Germinal center (tissue), 1 donor: ENCODE measurements at regions not wholly inside any gene's neighbourhood (a gene's known extent, or its start where the extent isn't known, plus 50 kb on each side); places are given as distances from the start of the nearest gene placed in this dataset.
"Not testable (repeated sequence)": the region's sequence is repeated elsewhere in the genome, so short reads cannot be mapped to it uniquely, and the experiment has no call there.

Experiments
- DNase-seq: peaks from one replicate; pipeline ENCODE4 v3.0.0; 2012; ENCODE audit warnings: mixed read lengths, low spot score

DNA sequence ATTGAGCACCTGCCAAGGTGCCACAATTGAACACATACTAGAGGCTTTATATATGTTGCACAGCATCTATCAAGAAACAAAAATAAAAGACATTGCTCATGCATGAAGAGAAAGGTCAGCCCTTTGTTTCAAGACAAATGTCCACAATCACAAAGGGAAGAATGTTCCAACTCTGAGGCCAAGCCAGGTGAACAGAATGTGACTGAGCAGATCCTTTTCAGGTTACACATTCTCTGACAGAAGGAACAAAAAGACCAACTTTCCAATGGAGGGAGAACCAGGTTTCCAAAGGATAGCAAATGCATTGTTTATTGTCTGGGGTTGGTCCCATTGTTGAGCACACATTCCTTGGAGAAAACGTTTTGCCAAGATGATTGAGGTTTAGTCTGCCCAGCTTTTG, 50.2 kb upstream of the FAM174B start:
- no peak for DNase-seq

DNA sequence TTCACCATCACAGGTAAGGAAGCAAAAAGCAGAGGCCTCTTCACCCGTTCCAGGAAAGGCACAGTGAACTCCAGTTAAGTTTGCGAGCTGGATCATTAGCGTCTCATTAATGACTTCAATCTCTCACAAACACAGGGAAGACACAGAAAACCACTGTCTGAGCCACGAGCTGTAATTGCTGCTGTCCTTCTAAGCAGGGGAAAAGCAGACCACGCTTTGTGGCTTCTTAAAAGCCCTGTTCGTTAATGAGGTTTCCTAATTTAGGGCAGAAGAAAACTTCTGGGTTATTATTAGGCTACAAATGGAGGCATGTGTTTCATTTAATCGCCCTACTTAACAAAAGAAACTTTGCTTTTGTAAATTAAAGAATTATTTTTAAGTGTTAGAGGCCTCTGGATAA, 50.6 kb upstream of the FAM174B start:
- DNase-seq: no peak

DNA sequence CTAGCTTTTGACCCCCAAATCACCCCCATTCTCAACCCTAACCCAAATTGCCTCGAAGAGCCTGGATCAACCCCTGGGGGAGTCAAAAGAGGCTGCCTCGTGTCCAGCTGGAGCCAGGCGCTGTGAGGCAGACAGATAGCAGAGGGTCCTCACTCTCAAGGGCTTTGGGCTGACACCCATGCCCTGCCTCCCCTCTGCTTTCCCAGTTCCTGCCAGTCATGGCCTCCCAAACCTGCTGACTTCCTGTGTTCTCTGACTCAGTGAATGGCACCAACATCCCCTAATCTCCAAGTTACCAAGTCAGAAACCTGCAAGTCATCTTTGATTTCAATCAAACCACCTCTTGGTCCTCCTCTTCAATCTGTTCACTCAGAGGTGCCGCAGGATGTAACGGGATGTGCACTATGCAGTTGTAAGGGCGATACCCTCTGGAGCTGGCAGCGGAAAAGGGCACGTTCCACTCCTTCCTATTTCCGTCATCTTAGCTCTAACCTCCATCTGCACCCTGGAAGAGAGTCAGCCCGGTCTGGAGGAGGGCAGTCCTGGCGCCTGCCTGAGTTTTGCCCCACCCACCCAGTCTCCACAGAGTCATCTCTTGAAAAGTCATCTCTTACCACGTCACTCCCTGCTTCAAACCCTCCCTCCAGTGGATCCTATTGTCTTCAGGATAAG, 52.4 kb upstream of the FAM174B start:
- DNase-seq: no peak

DNA sequence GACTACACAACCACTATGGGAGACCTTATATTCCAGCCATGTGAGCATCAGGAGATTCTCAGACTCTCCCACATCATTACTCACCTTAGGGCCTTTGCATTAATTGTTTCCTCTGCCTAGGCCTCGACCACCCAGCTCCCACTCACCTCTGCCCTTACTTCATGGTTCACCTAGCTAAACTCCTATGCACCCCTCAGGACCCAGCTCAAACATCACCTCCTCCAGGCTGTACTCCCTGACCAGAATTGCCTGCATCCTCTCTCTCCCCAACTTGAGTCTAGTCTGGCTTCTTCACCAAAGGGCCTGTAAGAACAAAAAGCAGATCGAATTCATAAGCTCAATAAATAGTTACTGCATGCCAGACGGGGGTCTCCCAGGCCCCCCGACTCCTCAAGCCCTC, 53.1 kb upstream of the FAM174B start:
- DNase-seq: no peak

DNA sequence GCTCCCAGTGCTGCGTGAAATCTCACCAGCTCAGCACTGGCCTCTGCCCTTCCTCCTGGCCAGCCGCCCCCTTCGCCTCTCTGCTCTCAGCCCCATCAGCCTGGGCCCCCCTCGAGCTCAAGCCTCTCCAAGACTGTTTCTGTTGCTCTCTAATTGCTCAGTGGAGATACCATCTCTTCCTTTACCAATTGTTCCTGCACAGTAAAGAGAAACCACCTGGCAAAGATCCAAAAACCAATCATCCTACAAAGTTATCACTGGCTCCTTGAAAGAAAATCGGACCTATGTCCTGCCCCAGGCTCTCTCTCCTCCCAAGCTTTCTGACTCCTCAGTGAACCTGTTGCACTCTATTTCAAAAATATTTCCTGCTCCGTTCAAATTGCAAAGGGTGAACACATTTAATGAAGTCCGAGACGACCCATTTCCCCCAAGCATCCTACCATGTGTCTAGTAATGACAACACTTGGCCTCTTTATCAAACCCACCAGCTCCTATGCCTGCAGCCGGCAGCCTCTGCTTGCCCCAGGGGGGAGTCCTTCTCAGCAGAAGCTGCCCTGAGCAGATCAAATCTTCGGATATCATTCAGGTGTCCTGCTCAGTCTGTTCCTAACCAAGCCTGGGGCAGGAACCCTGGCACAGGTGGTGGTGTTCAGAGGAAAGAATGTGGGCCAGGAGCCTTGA, 53.7 kb upstream of the FAM174B start:
- no peak for DNase-seq

DNA sequence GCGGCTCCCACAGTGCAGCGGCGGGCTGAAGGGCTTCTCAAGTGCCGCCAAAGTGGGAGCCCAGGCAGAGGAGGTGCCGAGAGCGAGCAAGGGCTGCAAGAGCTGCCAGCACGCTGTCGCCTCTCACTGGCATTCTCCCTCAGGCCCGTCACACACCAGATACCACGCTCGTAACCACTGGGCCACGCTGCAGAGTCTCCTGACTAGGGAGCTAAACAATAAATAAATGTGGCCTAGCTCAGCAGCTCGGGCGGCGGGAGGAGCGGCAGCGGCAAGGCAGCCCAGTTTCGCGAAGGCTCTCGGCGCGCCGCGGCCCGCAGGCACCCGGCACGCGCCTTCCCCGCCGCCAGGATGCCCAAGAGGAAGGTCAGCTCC, 55.9 kb upstream of the FAM174B start:
- no peak for DNase-seq

DNA sequence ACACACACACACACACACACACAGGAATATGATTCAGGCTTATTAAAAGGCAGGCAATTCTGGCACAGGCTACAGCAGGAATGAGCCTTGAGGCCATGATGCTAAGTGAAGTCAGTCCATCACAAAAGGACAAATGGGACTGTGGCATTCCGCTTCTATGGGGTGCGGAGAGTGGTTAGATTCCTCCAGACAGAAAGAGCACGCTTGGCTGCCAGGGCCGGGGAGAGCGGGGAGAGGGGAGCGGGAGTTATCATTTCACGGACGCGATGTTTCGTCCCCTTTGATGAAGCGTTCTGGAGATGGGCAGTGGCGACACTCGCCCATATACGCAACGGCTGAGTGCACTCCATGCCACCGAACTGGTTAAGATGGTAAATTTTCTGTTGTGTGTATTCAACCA, 58.5 kb upstream of the FAM174B start:
- no peak for DNase-seq

DNA sequence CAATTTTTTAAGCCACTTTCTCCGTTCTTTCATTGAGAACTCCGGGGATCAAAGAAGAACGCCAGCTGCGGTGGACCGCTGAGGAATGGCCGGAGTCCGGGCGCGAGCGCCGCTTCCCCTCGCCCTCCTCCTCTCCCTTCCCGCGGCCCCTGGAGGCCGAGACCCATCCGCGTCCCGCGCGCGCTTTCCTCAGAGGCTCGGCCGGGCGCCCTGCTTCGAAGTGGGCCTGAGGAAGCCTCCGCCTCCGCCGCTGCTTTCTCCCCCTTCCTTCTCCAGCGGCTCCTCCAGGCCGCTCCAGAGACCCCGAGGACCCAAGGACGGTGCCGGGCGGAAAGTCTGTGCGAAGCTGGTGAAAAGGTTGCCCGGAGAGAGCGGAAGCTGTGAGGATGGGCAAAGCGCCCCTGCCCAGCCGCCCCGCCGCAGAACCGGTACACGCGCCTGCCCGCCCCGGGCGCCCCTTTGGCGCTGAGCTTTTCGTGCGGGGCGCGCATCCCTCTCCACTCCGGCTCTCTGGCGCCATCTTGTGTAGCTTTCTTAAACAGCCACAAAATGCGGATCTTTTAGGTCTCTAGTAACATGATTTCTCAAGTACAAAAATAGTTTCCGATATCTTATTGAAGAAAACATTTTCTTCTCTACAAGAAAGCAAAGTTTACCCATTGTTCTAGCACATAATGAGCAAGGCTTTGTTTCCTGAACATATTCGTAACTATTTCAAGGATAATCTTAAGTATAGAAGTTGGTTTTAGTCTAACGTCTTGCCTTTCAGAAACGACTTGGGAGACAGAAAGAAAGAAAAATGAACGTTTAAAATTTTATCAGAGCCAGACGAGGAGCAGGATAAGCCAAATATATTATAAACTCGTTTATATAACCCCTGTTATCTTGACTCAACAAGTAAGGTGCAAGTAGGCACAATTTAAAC, 59.2 kb upstream of the FAM174B start:
- DNase-seq: peak; percentile 70

DNA sequence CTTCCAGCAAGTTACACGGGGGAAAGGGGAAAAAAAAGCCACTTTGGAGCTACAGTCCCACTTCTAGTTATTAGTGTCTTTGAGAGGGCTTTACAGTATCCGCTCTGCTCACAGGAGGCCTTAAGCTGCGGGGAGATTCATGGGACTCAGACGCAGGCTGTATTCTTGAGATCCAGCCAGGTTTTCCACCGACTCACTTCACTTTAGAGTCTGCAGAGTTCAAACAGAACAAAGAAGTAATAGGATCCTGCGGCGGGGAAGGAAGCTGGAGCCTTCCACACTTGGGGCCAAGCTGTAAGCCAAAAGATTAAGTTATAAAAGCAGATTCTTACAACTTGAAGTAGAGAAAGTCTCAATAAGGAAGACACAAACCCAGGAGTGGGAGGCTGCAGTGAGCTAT, 60.2 kb upstream of the FAM174B start:
- DNase-seq: no peak

DNA sequence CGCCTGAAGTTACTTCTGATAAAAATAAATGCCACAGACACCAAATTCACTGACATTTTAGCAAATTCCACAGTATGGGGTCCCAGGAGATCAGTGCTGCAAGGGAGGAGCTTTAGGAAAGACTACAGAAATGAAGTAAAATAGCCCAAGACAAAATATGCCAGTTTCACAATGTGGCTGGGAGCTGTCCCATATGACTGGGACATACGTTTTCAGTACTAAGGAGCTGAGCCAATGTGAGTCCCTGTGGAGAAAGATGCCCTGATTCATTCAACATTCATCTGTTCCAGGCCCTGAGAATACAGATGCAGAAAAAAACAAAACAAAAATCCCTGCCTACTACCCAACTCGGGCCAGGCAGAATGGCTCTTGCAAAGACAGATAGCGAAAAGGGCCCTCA, 63.4 kb upstream of the FAM174B start:
- no peak for DNase-seq

DNA sequence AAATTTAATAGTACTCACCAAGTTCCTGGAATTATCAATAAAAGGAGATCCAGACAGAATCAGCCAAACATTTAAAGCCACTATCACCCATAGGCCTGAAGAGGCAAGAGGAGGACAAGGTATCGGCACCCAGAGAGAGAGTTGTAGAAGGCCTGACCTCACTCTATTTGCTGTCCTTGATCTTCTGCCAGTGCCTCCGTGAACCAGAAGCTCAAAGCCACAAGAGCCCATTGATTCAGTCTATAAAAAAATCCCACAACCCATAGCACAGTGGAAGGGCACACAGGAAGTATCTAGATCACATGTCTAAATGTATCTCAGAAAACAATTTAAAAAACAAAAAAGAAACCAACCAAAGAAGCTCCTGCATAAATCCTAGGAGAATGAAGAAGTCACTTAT, 68.6 kb upstream of the FAM174B start:
- no peak for DNase-seq

DNA sequence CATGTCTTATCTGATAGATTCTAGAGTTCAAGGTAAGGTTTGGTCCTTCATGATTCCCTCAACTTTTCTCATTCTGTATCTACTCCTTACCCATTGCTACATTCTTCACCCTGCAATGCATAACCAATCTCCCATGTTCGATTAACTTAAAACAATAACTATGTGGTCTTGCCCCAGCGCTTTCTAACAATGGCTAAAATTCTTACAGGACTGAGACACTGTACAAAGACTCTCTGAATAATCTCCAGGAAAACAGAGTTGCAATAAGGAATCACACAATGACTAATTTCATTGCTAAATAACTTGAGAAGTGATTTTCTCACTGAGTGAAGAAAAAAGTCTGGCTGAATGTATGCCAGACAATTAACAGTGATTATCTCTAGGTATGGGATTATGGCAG, 69.6 kb upstream of the FAM174B start:
- no peak for DNase-seq

DNA sequence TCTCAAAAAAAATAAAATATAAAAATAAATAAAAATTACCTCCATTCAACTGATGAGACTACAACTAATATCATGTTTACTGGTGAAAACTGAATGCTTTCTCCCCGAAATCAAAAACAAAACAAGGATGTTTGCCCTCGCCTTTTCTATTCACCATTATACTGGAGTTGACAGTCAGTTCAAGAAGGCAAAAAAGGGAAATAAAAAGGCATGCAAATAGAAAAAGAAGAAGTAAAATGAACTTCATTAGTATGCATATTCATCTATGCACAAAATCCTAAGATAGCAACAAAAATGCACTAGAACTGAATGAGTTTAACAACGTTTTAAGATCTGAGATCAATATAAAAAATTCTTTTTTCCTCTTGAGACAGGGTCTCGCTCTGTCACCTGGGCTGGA, 72.7 kb upstream of the FAM174B start:
- no peak for DNase-seq

DNA sequence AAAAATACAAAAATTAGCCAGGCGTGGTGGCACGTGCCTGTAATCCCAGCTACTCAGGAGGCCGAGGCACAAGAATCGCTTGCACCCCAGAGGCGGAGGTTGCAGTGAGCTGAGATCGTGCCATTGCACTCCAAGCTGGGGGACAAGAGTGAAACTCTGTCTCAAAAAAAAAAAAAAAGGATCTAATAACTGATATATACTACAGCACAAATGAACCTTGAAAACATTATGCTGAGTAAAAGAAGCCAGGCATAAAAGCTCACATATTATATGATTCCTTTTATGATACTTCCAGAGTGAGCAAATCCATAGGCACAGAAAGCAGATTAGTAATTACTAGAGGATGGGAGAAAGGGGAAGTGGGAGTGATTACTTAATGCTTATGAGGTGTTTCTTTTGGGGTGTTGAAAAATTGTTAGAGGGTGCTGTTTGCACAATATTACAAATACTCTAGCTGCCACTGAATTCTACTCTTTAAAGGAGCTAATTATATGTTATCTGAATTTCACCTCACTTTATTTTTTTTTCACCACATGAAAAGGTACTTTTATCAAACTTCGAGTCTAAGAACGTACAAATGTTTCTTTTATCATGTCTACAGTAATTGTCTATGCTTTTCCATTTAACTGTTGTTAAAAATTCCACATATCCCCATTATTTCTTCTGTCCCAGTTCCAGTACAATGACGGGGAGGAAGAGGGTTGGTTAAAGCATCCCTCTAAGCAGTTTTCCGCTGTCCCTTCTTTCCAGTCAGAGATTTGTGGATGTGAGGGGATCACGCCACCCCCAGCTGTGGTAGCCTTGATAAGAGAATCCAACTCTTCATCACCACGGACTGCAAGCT, 77.7 kb upstream of the FAM174B start:
- no peak for DNase-seq

DNA sequence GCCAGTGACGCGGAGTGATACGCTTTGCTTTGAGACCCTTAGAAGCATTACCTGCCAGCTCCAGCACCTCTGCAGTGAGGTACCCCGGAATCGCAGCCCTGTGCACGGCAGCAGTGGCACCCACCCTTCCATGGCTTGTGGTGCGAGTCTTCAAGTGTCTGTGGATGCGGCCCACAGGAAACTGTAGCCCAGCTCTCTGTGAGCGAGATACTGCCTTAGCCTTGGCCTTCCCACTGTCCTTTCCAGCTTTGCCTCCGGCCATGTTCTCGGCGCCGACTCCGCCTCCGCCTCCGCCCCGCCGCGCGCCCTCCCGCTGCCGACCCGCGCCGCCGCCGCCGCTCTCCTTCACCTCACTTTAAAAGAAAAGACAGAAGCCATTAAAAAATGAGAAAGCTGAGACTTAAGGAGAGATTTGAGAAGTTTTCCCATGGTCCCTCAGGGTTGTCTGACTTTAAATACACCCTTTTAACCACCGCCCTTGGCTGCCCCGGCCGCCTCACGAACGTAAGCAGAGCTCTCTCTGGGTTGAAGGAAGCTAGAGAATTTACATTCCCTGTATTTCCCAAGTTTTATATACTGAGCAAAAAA, 78.5 kb upstream of the FAM174B start:
- DNase-seq: no peak

DNA sequence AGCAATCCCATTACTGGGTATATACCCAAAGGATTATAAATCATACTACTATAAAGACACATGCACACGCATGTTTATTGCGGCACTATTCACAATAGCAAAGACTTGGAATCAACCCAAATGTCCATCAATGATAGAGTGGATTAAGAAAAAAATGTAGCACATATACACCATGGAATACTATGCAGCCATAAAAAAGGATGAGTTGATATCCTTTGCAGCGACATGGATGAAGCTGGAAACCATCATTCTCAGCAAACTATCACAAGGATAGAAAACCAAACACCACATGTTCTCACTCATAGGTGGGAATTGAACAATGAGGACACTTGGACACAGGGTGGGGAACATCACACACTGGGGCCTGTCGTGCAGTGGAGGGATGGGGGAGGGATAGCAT, 83.7 kb upstream of the FAM174B start:
- DNase-seq: not testable (repeated sequence)

DNA sequence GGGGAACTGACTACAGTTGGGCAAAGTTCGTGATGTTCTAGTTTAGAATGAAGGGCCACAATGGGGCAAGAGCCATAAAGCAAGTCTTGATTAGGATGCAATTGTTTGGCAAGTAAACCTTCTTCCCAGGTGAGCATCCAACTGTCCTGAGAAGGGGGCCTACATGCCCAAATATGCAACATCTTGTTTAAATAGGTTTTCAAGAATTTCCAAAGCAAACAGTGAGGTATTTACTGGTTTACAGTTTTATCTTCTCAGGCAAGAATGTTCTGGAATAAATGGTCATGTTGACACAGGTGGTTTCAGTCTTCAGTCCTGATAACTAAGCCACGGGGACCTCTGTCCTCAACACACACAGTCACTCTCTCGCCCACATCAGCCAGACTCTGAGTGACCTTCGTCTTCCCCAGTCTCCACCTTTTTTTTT, 90.3 kb upstream of the FAM174B start:
- DNase-seq: no peak

DNA sequence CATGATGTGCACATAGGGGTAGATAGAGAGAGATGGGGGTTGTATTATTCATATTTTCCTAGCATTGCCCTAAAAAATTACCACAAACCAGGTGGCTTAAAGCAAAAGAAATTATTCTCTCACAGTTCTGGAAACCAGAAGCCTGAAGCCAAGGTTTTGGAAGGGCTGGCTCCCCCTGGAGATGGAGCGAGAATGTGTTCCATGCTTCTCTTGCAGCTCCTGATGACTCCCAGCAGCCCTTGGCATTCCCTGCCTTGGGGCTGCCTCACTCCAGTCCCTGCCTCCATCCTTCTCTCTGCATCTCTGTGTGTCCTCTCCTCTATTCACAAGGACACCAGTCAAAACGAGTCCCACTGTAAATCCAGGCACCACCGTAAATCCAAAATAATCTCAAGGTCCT, 91.5 kb upstream of the FAM174B start:
- no peak for DNase-seq

DNA sequence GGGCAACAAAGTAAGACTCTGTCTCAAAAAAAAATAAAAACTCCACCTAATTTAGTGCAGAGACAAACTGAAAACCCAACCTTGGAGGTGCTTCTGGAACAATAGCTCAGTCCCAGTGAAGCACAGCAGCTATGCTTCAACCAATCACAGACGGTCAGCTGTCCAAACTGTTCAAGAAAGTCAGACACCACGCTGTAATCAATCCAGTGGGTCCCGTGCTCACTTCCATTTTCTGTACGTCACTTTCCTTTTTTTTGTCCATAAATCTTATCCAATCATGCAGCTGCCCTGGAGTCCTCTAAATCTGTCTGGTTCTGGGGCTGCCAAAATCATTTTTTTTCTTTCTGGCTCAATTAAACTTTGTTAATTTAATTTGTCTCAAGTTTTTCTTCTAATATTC, 93.6 kb upstream of the FAM174B start:
- DNase-seq: no peak

DNA sequence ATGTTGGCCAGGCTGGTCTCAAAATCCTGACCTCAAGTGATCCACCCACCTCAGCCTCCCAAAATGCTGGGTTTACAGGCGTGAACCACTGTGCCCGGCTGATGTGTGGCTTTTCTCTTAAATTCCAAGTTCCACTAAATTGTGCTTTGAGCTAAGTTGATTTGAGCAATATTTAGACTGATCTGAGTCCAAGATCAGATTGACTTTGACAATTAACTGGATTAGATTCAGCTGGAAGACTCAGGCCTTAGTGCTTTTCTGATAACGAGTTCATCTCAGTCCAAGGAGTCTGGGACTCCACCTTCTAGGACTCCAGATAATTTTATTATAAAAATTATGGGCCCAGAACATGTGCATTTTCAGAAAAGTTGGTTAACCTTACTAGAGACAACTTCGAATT, 94.4 kb upstream of the FAM174B start:
- DNase-seq: no peak

DNA sequence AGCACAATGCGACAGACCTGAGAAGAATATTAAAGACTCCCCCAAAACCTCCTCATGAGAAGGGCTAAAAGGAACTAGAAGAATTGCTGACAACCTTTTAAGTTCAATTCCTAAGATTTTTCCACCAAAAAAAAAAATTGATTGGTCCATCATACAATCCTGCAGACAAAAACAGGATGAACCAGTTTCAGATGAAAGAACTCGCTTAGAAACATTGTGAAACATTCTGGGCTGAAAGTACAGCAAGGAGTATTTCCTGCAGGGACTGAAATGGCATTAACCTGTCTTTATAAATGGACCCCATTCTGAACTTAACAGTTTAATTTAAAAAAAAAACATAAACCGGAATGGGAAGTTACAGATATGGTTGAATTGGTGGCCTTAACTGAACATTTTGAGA, 96.0 kb upstream of the FAM174B start:
- DNase-seq: no peak

DNA sequence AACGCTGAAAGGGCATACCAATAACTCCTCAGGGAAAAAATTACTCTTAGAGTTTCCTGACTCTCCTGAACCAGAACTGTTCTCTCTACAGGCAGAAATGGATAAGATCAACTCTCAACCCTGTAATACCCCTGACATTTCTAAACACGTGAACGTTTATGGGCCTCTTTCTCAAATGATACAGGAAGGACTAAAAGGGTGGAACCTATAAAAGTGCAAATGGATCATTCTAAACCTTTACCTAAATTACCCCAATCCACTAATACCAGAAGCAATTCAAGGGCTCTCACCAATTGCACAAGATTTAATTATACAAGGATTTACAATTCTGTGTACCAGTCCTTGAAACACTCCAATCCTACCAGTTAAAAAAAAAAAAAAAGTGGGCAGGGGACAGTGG, 98.0 kb upstream of the FAM174B start:
- no peak for DNase-seq
